K562 (cell line): ENCODE measurements at regions not wholly inside any gene's neighbourhood (a gene's known extent, or its start where the extent isn't known, plus 50 kb on each side); places are given as distances from the start of the nearest gene placed in this dataset.

Experiments
- ATAC-seq: fragments of 200-7000 bp; cut with Tn5 transposase; 3 replicates; pipeline ENCODE4 v1.9.1; 2020; ENCODE audit warnings: moderate library complexity
- BruUV-seq: library from RNA; stranded (reverse); fragments of 400-500 nt; replicated peaks from 2 replicates; lab custom pipeline; 2021; lab: Mats Ljungman, UMichigan
- CTCF ChIA-PET: fragments of 300-600 bp; formaldehyde crosslinking; extraction: SDS; loops from one replicate; lab custom pipeline; 2021; ENCODE audit warnings: low intra/inter-chr PET ratio; lab: Yijun Ruan, JAX
- POLR2A ChIA-PET: fragments of 300-600, 350-650 bp; sonication (Branson Sonifier 250); formaldehyde crosslinking; extraction: SDS; loops from one replicate; lab custom pipeline; 2021; ENCODE audit warnings: antibody characterized with exemption, inconsistent platforms; lab: Yijun Ruan, JAX
- DNase-seq, 4 experiments: peaks; one replicate each; pipeline versions ENCODE4 v3.0.0 to v3.0.0-alpha.2; 2011 to 2018; ENCODE audit warnings: low spot score in 3 of 4, mixed read lengths in 3 of 4; ENCODE audit errors: extremely low read depth in 1 of 4
- FAIRE-seq: peaks from 2 replicates; lab custom pipeline; 2011; peaks lifted over from hg19 to GRCh38; lab: Jason Lieb, UNC
- H2AFZ ChIP-seq: 2 replicates; pipeline ENCODE4 v1.6.0; 2011; ENCODE audit warnings: low read depth, low read length, control low read depth, inconsistent platforms
- H3K27ac ChIP-seq: fragments of 200-600 bp; 3 replicates; pipeline ENCODE4 v1.8.0; 2011; ENCODE audit warnings: low read depth, mild to moderate bottlenecking, control low read depth, inconsistent platforms, low read length, moderate library complexity, mixed read lengths; ENCODE audit errors: extremely low read depth
- H3K27me3 ChIP-seq, 2 experiments: fragments of 300-600 bp in 1 of 2; 2 replicates in 1 of 2; 3 replicates in 1 of 2; pipeline versions ENCODE4 v1.6.0 to v1.8.0; 2011; ENCODE audit warnings: inconsistent platforms in 2 of 2, low read length in 2 of 2, mild to moderate bottlenecking in 1 of 2, mixed read lengths in 1 of 2, moderate library complexity in 1 of 2; ENCODE audit not compliant: control insufficient read depth in 2 of 2, insufficient read depth in 2 of 2
- H3K36me3 ChIP-seq: fragments of 300-600 bp; 3 replicates; pipeline ENCODE4 v1.8.0; 2011; ENCODE audit warnings: mild to moderate bottlenecking, low read length, inconsistent platforms; ENCODE audit not compliant: control insufficient read depth, insufficient read depth
- H3K4me1 ChIP-seq, 2 experiments: fragments of 200-600 bp in 1 of 2; replicated peaks in 1 of 2; 2 replicates in 1 of 2; 3 replicates in 1 of 2; pipeline versions ENCODE4 v1.5.1 to v1.8.0; 2011; ENCODE audit warnings: inconsistent platforms in 2 of 2, low read length in 2 of 2, mild to moderate bottlenecking in 1 of 2, mixed read lengths in 1 of 2, moderate library complexity in 1 of 2; ENCODE audit not compliant: control insufficient read depth in 2 of 2, insufficient read depth in 2 of 2
- H3K4me2 ChIP-seq: 2 replicates; pipeline ENCODE4 v1.6.1; 2011; ENCODE audit warnings: low read length, control low read depth, inconsistent platforms, mixed read lengths; ENCODE audit not compliant: insufficient read depth
- H3K4me3 ChIP-seq: fragments of 200-600 bp; sonication (generic), shearing (Covaris generic); 2 replicates; pipeline ENCODE4 v1.5.1; 2016; ENCODE audit warnings: control low read depth, inconsistent platforms
- H3K79me2 ChIP-seq: fragments of 200-600 bp; 3 replicates; pipeline ENCODE4 v1.8.0; 2011; ENCODE audit warnings: low read length, inconsistent platforms; ENCODE audit not compliant: control insufficient read depth, insufficient read depth
- H3K9ac ChIP-seq, 2 experiments: 2 replicates each; pipeline versions ENCODE4 v1.6.0 to v1.6.1; 2011; ENCODE audit warnings: low read depth in 2 of 2, low read length in 2 of 2, control low read depth in 1 of 2, inconsistent platforms in 1 of 2, mild to moderate bottlenecking in 1 of 2, mixed read lengths in 1 of 2; ENCODE audit not compliant: insufficient read depth in 1 of 2
- H3K9me1 ChIP-seq: one replicate; pipeline ENCODE4 v1.6.0; 2011; ENCODE audit warnings: inconsistent platforms, mild to moderate bottlenecking, low read length, moderate library complexity; ENCODE audit not compliant: control insufficient read depth, insufficient read depth
- H3K9me3 ChIP-seq: replicated peaks from 2 replicates; pipeline ENCODE4 v1.5.1; 2011; ENCODE audit warnings: low read depth, low read length, inconsistent platforms; ENCODE audit not compliant: control insufficient read depth, insufficient read depth
- H4K20me1 ChIP-seq: replicated peaks from 2 replicates; pipeline ENCODE4 v1.6.1; 2011; ENCODE audit warnings: low read length, inconsistent platforms, mixed read lengths; ENCODE audit not compliant: control insufficient read depth, insufficient read depth
- BRF1 ChIP-seq: IDR thresholded peaks from 3 replicates; pipeline ENCODE4 v1.6.1; 2011; ENCODE audit warnings: borderline replicate concordance, mild to moderate bottlenecking; ENCODE audit not compliant: insufficient read length; ENCODE audit errors: extremely low read depth
- CBX2 ChIP-seq: fragments of 200-600 bp; sonication (generic); IDR thresholded peaks from one replicate; pipeline ENCODE4 v1.6.1; 2012; ENCODE audit warnings: mild to moderate bottlenecking, low read length, inconsistent platforms; ENCODE audit not compliant: insufficient read depth, poor library complexity, severe bottlenecking
- LEF1 ChIP-seq: fragments of 450-650 bp; IDR thresholded peaks from 2 replicates; pipeline ENCODE4 v1.6.1; 2016; ENCODE audit warnings: mild to moderate bottlenecking
- NCOA2 ChIP-seq, 2 experiments: fragments of 450-650 bp; IDR thresholded peaks; 2 replicates each; pipeline ENCODE4 v1.6.1; 2018; ENCODE audit warnings: mild to moderate bottlenecking in 2 of 2, moderate library complexity in 1 of 2; ENCODE audit not compliant: partially characterized antibody in 2 of 2
- SAFB2 ChIP-seq: fragments of 200-400 bp; formaldehyde crosslinking; IDR thresholded peaks from 2 replicates; pipeline ENCODE4 v1.6.1; 2018; ENCODE audit warnings: borderline replicate concordance, low read length, low read depth, moderate library complexity; ENCODE audit not compliant: severe bottlenecking
- ZNF589 ChIP-seq: fragments of 200-800 bp; sonication (Bioruptor generic); IDR thresholded peaks from 2 replicates; pipeline ENCODE4 v1.6.1; 2016; ENCODE audit warnings: low read depth, missing genetic modification characterization, missing compliant biosample characterization
- WGBS: fragments of 100-300 bp; shearing (Covaris generic); methylation state at CpG from one replicate; pipeline ENCODE4 v1.1.6; 2016; ENCODE audit warnings: low coverage, mixed read lengths; ENCODE audit not compliant: insufficient coverage; ENCODE audit errors: missing lambda C conversion rate; 5-methylcytosine and 5-hydroxymethylcytosine counted together
- in situ Hi-C: fragments of 300-500 bp; cut with MboI; formaldehyde crosslinking; loops from 4 replicates; pipeline ENCODE4 v1.15.0; 2018; ENCODE audit warnings: inconsistent platforms, mixed read lengths
- intact Hi-C: fragments of 100-400 bp; cut with micrococcal nuclease; formaldehyde crosslinking; loops from 2 replicates; pipeline ENCODE4 v1.14.2; 2022

GRCh38 chr14:49994951-49995561, 102.2 kb downstream of the ARF6 start:
- Histone ChIP-seq H3K4me1 (peaks cover 8 to 14% of the 10 kb centered on the region in 2 experiments), H3K4me3 (no peak overlapping the region), H3K9ac (peak overlapping the region in 1 of 2 experiments; percentile 39; a peak in 2 of 4 replicates), H3K4me2 (no peak overlapping the region), H2AFZ (peak overlapping the region; percentile 40; the same call in 1 of the 2 replicates), H3K9me1 (no peaks in the 10 kb centered on the region), H4K20me1 (no peaks in the 10 kb centered on the region), H3K9me3 (no peaks in the 10 kb centered on the region), H3K79me2 (no peaks in the 10 kb centered on the region), H3K36me3 (no peaks in the 10 kb centered on the region), H3K27me3 (no peaks in the 10 kb centered on the region), H3K27ac (no peak overlapping the region)
- 75% methylated on average over 7 of the region's 9 CpGs for WGBS
- in situ Hi-C loops, result no loop called here
- CTCF ChIA-PET, result no interaction called here
- POLR2A ChIA-PET, result interaction anchor here (1.1 kb wide), 1 partner anchor 19 kb away, joined by 3 read pairs; no protein-coding TSS in a partner anchor
- DNase-seq (no peak), ATAC-seq (no peak), FAIRE-seq (no peak)
- TF ChIP-seq SAFB2 (no peak), NCOA2 (IDR thresholded peaks at IDR 0.05; ENCODE audit: partially characterized antibody in 2 of 2) (no peak), LEF1 (no peak), CBX2 (no peak), ZNF589 (no peak), BRF1 (no peak)
- BruUV-seq, result no TSS peak
- intact Hi-C loops, result no loop called here
